ENCODE measurements at regions not wholly inside any gene's neighbourhood (a gene's known extent, or its start where the extent isn't known, plus 50 kb on each side); places are given as distances from the start of the nearest gene placed in this dataset.

- Histone ChIP-seq H3K27ac (peak overlapping the region in 3 of 12 donors; percentile 55 to 83 (median 72)), H3K9me3 (no peaks in the 10 kb centered on the region), H3K4me3 (no peak overlapping the region), H3K36me3 (no peaks in the 10 kb centered on the region), H3K27me3 (no peaks in the 10 kb centered on the region), H3K4me1 (peaks cover 0 to 54% (median 18%) of the 10 kb centered on the region in 12 donors)
- 26 to 31% (median 30%) methylated on average over 1 of the region's 1 CpG for WGBS, 4 donors
- TF ChIP-seq CTCF (IDR thresholded peaks at IDR 0.05) (no peak), POLR2A (IDR thresholded peaks at IDR 0.05) (no peak)
- intact Hi-C loops (cut with DNase I), result loop anchor here in 4 of 10 donors (5.0 to 10.0 kb wide), 4 partner anchors 46 to 322 kb away; no protein-coding TSS in a partner anchor
- ATAC-seq (no peak), DNase-seq (no peak)
Observed at GRCh38 chr4:71232846-71233245, 106.0 kb upstream of the SLC4A4 start.

- H3K27ac ChIP-seq, result peak overlapping the region in 11 of 12 donors; percentile 34 to 81 (median 54)
- TF ChIP-seq CTCF (IDR thresholded peaks at IDR 0.05) (no peak), POLR2A (IDR thresholded peaks at IDR 0.05) (no peak)
- intact Hi-C loops (cut with DNase I), result loop anchor here in 1 of 10 donors (10.0 kb wide), 1 partner anchor 319 kb away; no protein-coding TSS in a partner anchor
- no peaks in the 10 kb centered on the region for H3K9me3 ChIP-seq
- peak in 3 of 5 donors; percentile 29 to 38 (median 30) for DNase-seq
- peak overlapping the region in 9 of 12 donors; percentile 23 to 50 (median 32) for H3K4me3 ChIP-seq
- ATAC-seq, result peak; percentile 63 to 71 (median 68)
- H3K27me3 ChIP-seq, result no peaks in the 10 kb centered on the region
- no peaks in the 10 kb centered on the region for H3K36me3 ChIP-seq
- WGBS, 4 donors, result 24 to 31% (median 26%) methylated on average over 12 of the region's 12 CpGs
- peaks cover 0 to 50% (median 15%) of the 10 kb centered on the region in 12 donors for H3K4me1 ChIP-seq
Observed at GRCh38 chr4:71235311-71236201, 103.3 kb upstream of the SLC4A4 start.

- Histone ChIP-seq H3K4me1 (peaks cover 0 to 45% (median 13%) of the 10 kb centered on the region in 12 donors), H3K27me3 (no peaks in the 10 kb centered on the region), H3K4me3 (peak overlapping the region in 9 of 12 donors; percentile 23 to 50 (median 32)), H3K9me3 (no peaks in the 10 kb centered on the region), H3K27ac (peak overlapping the region in 10 of 12 donors; percentile 42 to 81 (median 57)), H3K36me3 (no peaks in the 10 kb centered on the region)
- intact Hi-C loops (cut with DNase I), result loop anchor here in 1 of 10 donors (10.0 kb wide), 1 partner anchor 319 kb away; no protein-coding TSS in a partner anchor
- ATAC-seq (peak; percentile 37 to 56 (median 44)), DNase-seq (no peak)
- TF ChIP-seq CTCF (IDR thresholded peaks at IDR 0.05), result no peak
- no peak for TF ChIP-seq POLR2A (IDR thresholded peaks at IDR 0.05)
- 40 to 60% (median 50%) methylated on average over 4 of the region's 4 CpGs for WGBS, 4 donors
Observed at GRCh38 chr4:71236226-71236625, 102.6 kb upstream of the SLC4A4 start.

- intact Hi-C loops (cut with DNase I), result loop anchor here in 1 of 10 donors (10.0 kb wide), 1 partner anchor 317 kb away; no protein-coding TSS in a partner anchor
- Histone ChIP-seq H3K27ac (no peak overlapping the region), H3K9me3 (no peaks in the 10 kb centered on the region), H3K4me1 (peaks cover 0 to 46% (median 8%) of the 10 kb centered on the region in 12 donors), H3K36me3 (no peaks in the 10 kb centered on the region), H3K27me3 (no peaks in the 10 kb centered on the region), H3K4me3 (no peak overlapping the region)
- no peak for TF ChIP-seq POLR2A (IDR thresholded peaks at IDR 0.05)
- no peak for TF ChIP-seq CTCF (IDR thresholded peaks at IDR 0.05)
- DNase-seq (no peak), ATAC-seq (no peak)
- 85 to 95% (median 87%) methylated on average over 4 of the region's 4 CpGs for WGBS, 4 donors
Observed at GRCh38 chr4:71237641-71238040, 101.2 kb upstream of the SLC4A4 start.
